HepG2 (cell line): ENCODE measurements at regions not wholly inside any gene's neighbourhood (a gene's known extent, or its start where the extent isn't known, plus 50 kb on each side); places are given as distances from the start of the nearest gene placed in this dataset.

Experiments used
- ATAC-seq: fragments of 200-7000 bp; cut with Tn5 transposase; 3 replicates; pipeline ENCODE4 v1.9.1; 2020; ENCODE audit warnings: mild to moderate bottlenecking, moderate library complexity
- BruUV-seq: library from RNA; stranded (reverse); fragments of 400-500 nt; replicated peaks from 2 replicates; lab custom pipeline; 2021; lab: Mats Ljungman, UMichigan
- CTCF ChIA-PET: fragments of 300-600 bp; formaldehyde crosslinking; extraction: SDS; loops from one replicate; lab custom pipeline; 2021; ENCODE audit warnings: low total read pairs, inconsistent platforms, low intra/inter-chr PET ratio; lab: Yijun Ruan, JAX
- POLR2A ChIA-PET: fragments of 350-600 bp; sonication (Branson Sonifier 250); formaldehyde crosslinking; loops from one replicate; lab custom pipeline; 2020; ENCODE audit warnings: antibody characterized with exemption, inconsistent platforms; lab: Yijun Ruan, JAX
- DNase-seq: peaks from one replicate; pipeline ENCODE4 v3.0.0-alpha.2; 2015; ENCODE audit warnings: low spot score
- FAIRE-seq: peaks from 3 replicates; lab custom pipeline; 2011; peaks lifted over from hg19 to GRCh38; lab: Jason Lieb, UNC
- H2AFZ ChIP-seq: one replicate; pipeline ENCODE4 v1.6.1; 2011; ENCODE audit warnings: low read length, inconsistent platforms
- H3K27ac ChIP-seq: fragments of 300-600 bp; 3 replicates; pipeline ENCODE4 v1.8.0; 2011; ENCODE audit warnings: mixed run types, mild to moderate bottlenecking, mixed read lengths, low read length, inconsistent platforms; ENCODE audit not compliant: insufficient read depth; ENCODE audit errors: extremely low read length
- H3K27me3 ChIP-seq, 2 experiments: fragments of 200-600 bp in 1 of 2; 2 replicates in 1 of 2; 3 replicates in 1 of 2; pipeline versions ENCODE4 v1.6.0 to v1.8.0; 2011; ENCODE audit warnings: low read length in 2 of 2, mild to moderate bottlenecking in 2 of 2, moderate library complexity in 2 of 2, inconsistent platforms in 1 of 2; ENCODE audit not compliant: insufficient read depth in 2 of 2, control insufficient read depth in 1 of 2
- H3K36me3 ChIP-seq, 2 experiments: fragments of 200-600 bp in 1 of 2; replicated peaks in 1 of 2; 2 replicates in 1 of 2; 3 replicates in 1 of 2; pipeline versions ENCODE4 v1.5.1 to v1.8.0; 2011; ENCODE audit warnings: low read length in 2 of 2, inconsistent platforms in 1 of 2; ENCODE audit not compliant: insufficient read depth in 2 of 2, control insufficient read depth in 1 of 2
- H3K4me1 ChIP-seq: 2 replicates; pipeline ENCODE4 v1.5.1; 2012; ENCODE audit warnings: low read length, inconsistent platforms; ENCODE audit not compliant: insufficient read depth
- H3K4me2 ChIP-seq: 2 replicates; pipeline ENCODE4 v1.6.0; 2011; ENCODE audit warnings: low read depth, low read length, inconsistent platforms
- H3K4me3 ChIP-seq, 3 experiments: fragments of 200-600 bp in 1 of 3; sonication (generic), shearing (Covaris generic) in 1 of 3; replicated peaks in 1 of 3; 2 replicates each; pipeline ENCODE4 v1.5.1; 2011 to 2016; ENCODE audit warnings: low read length in 3 of 3, inconsistent platforms in 2 of 3, low read depth in 2 of 3, mild to moderate bottlenecking in 2 of 3, control low read depth in 1 of 3, mixed read lengths in 1 of 3; ENCODE audit not compliant: insufficient read depth in 1 of 3
- H3K79me2 ChIP-seq: one replicate; pipeline ENCODE4 v1.6.1; 2011; ENCODE audit warnings: low read length, inconsistent platforms; ENCODE audit not compliant: insufficient read depth
- H3K9ac ChIP-seq: 2 replicates; pipeline ENCODE4 v1.6.0; 2011; ENCODE audit warnings: mild to moderate bottlenecking, low read depth, low read length, inconsistent platforms; ENCODE audit not compliant: insufficient read depth
- H3K9me3 ChIP-seq: 2 replicates; pipeline ENCODE4 v1.5.1; 2012; ENCODE audit warnings: mild to moderate bottlenecking, low read length
- H4K20me1 ChIP-seq: 2 replicates; pipeline ENCODE4 v1.6.0; 2011; ENCODE audit warnings: inconsistent platforms, mild to moderate bottlenecking, low read length, moderate library complexity; ENCODE audit not compliant: insufficient read depth
- ATF1 ChIP-seq: IDR thresholded peaks from 2 replicates; pipeline ENCODE4 v1.6.1; 2016; ENCODE audit warnings: mild to moderate bottlenecking, control low read depth
- CBX1 ChIP-seq: IDR thresholded peaks from one replicate; pipeline ENCODE4 v1.6.1; 2016; ENCODE audit warnings: antibody characterized with exemption, low read depth
- CERS6 ChIP-seq: sonication (generic); formaldehyde crosslinking; IDR thresholded peaks from 2 replicates; pipeline ENCODE4 v1.5.0; 2020; ENCODE audit warnings: missing genetic modification reagents
- HOXA5 ChIP-seq: sonication (generic); formaldehyde crosslinking; IDR thresholded peaks from 2 replicates; pipeline ENCODE4 v1.4.0; 2020; ENCODE audit warnings: missing genetic modification reagents
- MTF2 ChIP-seq: sonication (generic); formaldehyde crosslinking; IDR thresholded peaks from 2 replicates; pipeline ENCODE4 v1.5.0; 2020; ENCODE audit warnings: missing genetic modification reagents, borderline replicate concordance
- NFIB ChIP-seq: sonication (generic); formaldehyde crosslinking; IDR thresholded peaks from 2 replicates; pipeline ENCODE4 v1.9.0; 2021; ENCODE audit warnings: missing genetic modification reagents, mild to moderate bottlenecking, borderline replicate concordance
- PCBP1 ChIP-seq: fragments of 200-400 bp; formaldehyde crosslinking; IDR thresholded peaks from 2 replicates; pipeline ENCODE4 v1.6.1; 2017; ENCODE audit warnings: mild to moderate bottlenecking, low read depth, low read length, borderline replicate concordance
- RARG ChIP-seq: sonication (generic); formaldehyde crosslinking; IDR thresholded peaks from 2 replicates; pipeline ENCODE4 v1.4.0; 2020; ENCODE audit warnings: low read depth, mild to moderate bottlenecking, missing genetic modification reagents
- RBM39 ChIP-seq: fragments of 200-400 bp; formaldehyde crosslinking; IDR thresholded peaks from one replicate; pipeline ENCODE4 v1.6.1; 2018; ENCODE audit warnings: antibody characterized with exemption, mild to moderate bottlenecking, low read depth, low read length; ENCODE audit not compliant: poor library complexity, severe bottlenecking
- SIN3A ChIP-seq: IDR thresholded peaks from 2 replicates; pipeline ENCODE4 v1.6.1; 2011; ENCODE audit warnings: low read depth, mild to moderate bottlenecking, control low read depth, low read length, borderline replicate concordance
- SYNCRIP ChIP-seq: fragments of 200-400 bp; formaldehyde crosslinking; IDR thresholded peaks from 2 replicates; pipeline ENCODE4 v1.6.1; 2018; ENCODE audit warnings: mild to moderate bottlenecking, low read depth, low read length; ENCODE audit not compliant: insufficient read depth
- TSC22D2 ChIP-seq: sonication (generic); formaldehyde crosslinking; IDR thresholded peaks from 2 replicates; pipeline ENCODE4 v1.5.1; 2020; ENCODE audit warnings: missing genetic modification reagents, mild to moderate bottlenecking, borderline replicate concordance
- ZBTB21 ChIP-seq: sonication (generic); formaldehyde crosslinking; IDR thresholded peaks from 2 replicates; pipeline ENCODE4 v1.4.0; 2020; ENCODE audit warnings: missing genetic modification reagents
- ZNF224 ChIP-seq: sonication (generic); formaldehyde crosslinking; IDR thresholded peaks from 2 replicates; pipeline ENCODE4 v1.5.0; 2020; ENCODE audit warnings: mild to moderate bottlenecking, missing genetic modification reagents
- ZNF34 ChIP-seq: sonication (generic); formaldehyde crosslinking; IDR thresholded peaks from 2 replicates; pipeline ENCODE4 v1.4.0; 2020; ENCODE audit warnings: mild to moderate bottlenecking, missing genetic modification reagents, borderline replicate concordance
- ZNF615 ChIP-seq: sonication (generic); formaldehyde crosslinking; IDR thresholded peaks from 2 replicates; pipeline ENCODE4 v1.5.0; 2020; ENCODE audit warnings: mild to moderate bottlenecking, missing genetic modification reagents, borderline replicate concordance
- ZSCAN9 ChIP-seq: IDR thresholded peaks from 2 replicates; pipeline ENCODE4 v1.6.1; 2016; ENCODE audit warnings: borderline replicate concordance
- WGBS: methylation state at CpG from one replicate; pipeline ENCODE4 v1.1.6; 2017; ENCODE audit warnings: low lambda C conversion rate; 5-methylcytosine and 5-hydroxymethylcytosine counted together
- in situ Hi-C: cut with HindIII; loops from 2 replicates; pipeline ENCODE4 v1.10.0; 2017; ENCODE audit warnings: low pct_unique_long_range_greater_than_20kb; ENCODE audit not compliant: extremely low pct_ligation_motif_present
- intact Hi-C: fragments of 100-400 bp; cut with micrococcal nuclease; formaldehyde crosslinking; loops from one replicate; pipeline ENCODE4 v1.10.0; 2022; ENCODE audit not compliant: unreplicated experiment
- TF ChIP-seq, protein P1 (sequence below): sonication (generic); formaldehyde crosslinking; IDR thresholded peaks from 2 replicates; pipeline ENCODE4 v1.8.0; 2022; ENCODE audit warnings: missing genetic modification reagents, mild to moderate bottlenecking, moderate library complexity, borderline replicate concordance
- TF ChIP-seq, protein P2 (sequence below): sonication (generic); formaldehyde crosslinking; IDR thresholded peaks from 2 replicates; pipeline ENCODE4 v1.5.1; 2020; ENCODE audit warnings: mild to moderate bottlenecking, missing genetic modification reagents, borderline replicate concordance
- TF ChIP-seq, protein P3 (sequence below): sonication (generic); formaldehyde crosslinking; conservative IDR thresholded peaks from 2 replicates; pipeline ENCODE4 v1.8.0; 2022; ENCODE audit warnings: low read depth, missing genetic modification reagents

GRCh38 chr3:30069056-30069455 is 537.3 kb upstream of the TGFBR2 start:
- no peak for ATAC-seq
- Histone ChIP-seq H3K9ac (no peak overlapping the region), H3K4me1 (no peaks in the 10 kb centered on the region), H3K79me2 (no peaks in the 10 kb centered on the region), H3K4me3 (no peak overlapping the region), H3K4me2 (no peak overlapping the region), H3K27me3 (peaks cover 0 to 4% of the 10 kb centered on the region in 2 experiments; a peak in 1 of 5 replicates), H3K9me3 (no peaks in the 10 kb centered on the region), H2AFZ (no peak overlapping the region), H3K36me3 (no peaks in the 10 kb centered on the region), H4K20me1 (no peaks in the 10 kb centered on the region), H3K27ac (no peak overlapping the region)
- BruUV-seq, result no TSS peak
- POLR2A ChIA-PET, result no interaction called here
- intact Hi-C loops (no loop called here), in situ Hi-C loops (no loop called here)
- no peak for TF ChIP-seq ZNF224 (CRISPR knock-in tag)
- TF ChIP-seq PCBP1, result no peak
- no peak for TF ChIP-seq ZSCAN9 (CRISPR knock-in tag)
- no peak for TF ChIP-seq SIN3A
- no peak for TF ChIP-seq ZNF615 (CRISPR knock-in tag)
- no peak for TF ChIP-seq MTF2 (CRISPR knock-in tag)
- TF ChIP-seq NFIB (CRISPR knock-in tag), result no peak
- TF ChIP-seq ZBTB21 (CRISPR knock-in tag), result no peak
- TF ChIP-seq CERS6 (CRISPR knock-in tag), result no peak
- TF ChIP-seq, protein P1, sequence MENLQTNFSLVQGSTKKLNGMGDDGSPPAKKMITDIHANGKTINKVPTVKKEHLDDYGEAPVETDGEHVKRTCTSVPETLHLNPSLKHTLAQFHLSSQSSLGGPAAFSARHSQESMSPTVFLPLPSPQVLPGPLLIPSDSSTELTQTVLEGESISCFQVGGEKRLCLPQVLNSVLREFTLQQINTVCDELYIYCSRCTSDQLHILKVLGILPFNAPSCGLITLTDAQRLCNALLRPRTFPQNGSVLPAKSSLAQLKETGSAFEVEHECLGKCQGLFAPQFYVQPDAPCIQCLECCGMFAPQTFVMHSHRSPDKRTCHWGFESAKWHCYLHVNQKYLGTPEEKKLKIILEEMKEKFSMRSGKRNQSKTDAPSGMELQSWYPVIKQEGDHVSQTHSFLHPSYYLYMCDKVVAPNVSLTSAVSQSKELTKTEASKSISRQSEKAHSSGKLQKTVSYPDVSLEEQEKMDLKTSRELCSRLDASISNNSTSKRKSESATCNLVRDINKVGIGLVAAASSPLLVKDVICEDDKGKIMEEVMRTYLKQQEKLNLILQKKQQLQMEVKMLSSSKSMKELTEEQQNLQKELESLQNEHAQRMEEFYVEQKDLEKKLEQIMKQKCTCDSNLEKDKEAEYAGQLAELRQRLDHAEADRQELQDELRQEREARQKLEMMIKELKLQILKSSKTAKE (CRISPR knock-in tag), result no peak
- TF ChIP-seq CBX1, result no peak
- TF ChIP-seq, protein P2, sequence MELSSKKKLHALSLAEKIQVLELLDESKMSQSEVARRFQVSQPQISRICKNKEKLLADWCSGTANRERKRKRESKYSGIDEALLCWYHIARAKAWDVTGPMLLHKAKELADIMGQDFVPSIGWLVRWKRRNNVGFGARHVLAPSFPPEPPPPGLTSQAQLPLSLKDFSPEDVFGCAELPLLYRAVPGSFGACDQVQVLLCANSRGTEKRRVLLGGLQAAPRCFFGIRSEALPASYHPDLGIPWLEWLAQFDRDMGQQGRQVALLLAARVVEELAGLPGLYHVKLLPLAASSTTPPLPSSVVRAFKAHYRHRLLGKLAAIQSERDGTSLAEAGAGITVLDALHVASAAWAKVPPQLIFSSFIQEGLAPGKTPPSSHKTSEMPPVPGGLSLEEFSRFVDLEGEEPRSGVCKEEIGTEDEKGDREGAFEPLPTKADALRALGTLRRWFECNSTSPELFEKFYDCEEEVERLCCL, result no peak
- TF ChIP-seq, protein P3, sequence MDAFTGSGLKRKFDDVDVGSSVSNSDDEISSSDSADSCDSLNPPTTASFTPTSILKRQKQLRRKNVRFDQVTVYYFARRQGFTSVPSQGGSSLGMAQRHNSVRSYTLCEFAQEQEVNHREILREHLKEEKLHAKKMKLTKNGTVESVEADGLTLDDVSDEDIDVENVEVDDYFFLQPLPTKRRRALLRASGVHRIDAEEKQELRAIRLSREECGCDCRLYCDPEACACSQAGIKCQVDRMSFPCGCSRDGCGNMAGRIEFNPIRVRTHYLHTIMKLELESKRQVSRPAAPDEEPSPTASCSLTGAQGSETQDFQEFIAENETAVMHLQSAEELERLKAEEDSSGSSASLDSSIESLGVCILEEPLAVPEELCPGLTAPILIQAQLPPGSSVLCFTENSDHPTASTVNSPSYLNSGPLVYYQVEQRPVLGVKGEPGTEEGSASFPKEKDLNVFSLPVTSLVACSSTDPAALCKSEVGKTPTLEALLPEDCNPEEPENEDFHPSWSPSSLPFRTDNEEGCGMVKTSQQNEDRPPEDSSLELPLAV, result no peak
- no peak for TF ChIP-seq ZNF34 (CRISPR knock-in tag)
- TF ChIP-seq RARG (CRISPR knock-in tag), result no peak
- no peak for TF ChIP-seq TSC22D2 (CRISPR knock-in tag)
- no peak for TF ChIP-seq ATF1
- TF ChIP-seq RBM39, result no peak
- no peak for TF ChIP-seq HOXA5
- no peak for TF ChIP-seq SYNCRIP
- WGBS, result 15% methylated on average over 2 of the region's 2 CpGs
- CTCF ChIA-PET, result no interaction called here
- no peak for DNase-seq
- FAIRE-seq, result no peak
